ENCODE measurements at regions not wholly inside any gene's neighbourhood (a gene's known extent, or its start where the extent isn't known, plus 50 kb on each side); places are given as distances from the start of the nearest gene placed in this dataset.

DNA sequence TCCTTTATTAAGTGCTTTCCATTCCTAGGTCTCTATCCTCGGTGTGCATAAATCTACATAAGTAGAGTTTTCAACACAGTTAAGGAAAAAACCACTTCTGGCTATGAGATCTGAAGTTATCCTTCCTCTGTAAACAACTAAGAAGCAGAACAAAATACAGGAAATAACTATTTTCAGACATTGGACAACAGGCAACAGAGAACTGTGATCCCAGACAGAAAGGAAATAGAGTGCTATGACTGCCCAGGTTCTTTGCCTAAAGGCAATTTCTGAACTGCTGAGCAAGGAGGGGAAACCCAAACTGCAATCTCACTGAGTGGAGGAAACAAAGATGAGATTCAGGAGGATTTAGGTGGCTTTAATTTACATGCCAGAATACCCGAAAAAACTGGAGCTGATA, 285.4 kb downstream of the SNX13 start:
- Mint-ChIP-seq H3K4me1 (no peaks in the 10 kb centered on the region), H3K27me3 (no peaks in the 10 kb centered on the region), H3K4me3 (no peak overlapping the region), H3K36me3 (no peaks in the 10 kb centered on the region), H3K27ac (no peak overlapping the region), H3K9me3 (no peaks in the 10 kb centered on the region)

DNA sequence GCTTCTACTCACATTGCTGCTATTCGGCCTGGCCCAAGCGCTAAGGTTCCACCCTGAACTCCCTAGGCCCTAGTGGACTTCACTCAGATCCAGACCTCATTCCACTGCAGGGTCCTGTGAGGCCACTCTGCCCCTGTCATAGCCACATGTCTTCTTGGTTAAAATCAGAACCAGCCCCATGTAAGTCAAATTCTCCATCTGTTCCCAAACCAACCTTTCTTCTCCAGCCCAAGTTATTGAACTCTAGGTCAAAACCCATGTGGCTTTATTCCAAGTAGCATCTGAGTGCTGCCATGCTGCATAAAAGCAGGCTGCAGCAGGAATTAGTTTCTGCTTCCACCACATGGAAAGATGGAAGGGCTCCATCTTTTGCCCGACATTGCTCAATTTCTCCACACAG, 281.2 kb downstream of the SNX13 start:
- no peaks in the 10 kb centered on the region for H3K9me3 Mint-ChIP-seq
- no peaks in the 10 kb centered on the region for H3K4me1 Mint-ChIP-seq
- H3K36me3 Mint-ChIP-seq, result no peaks in the 10 kb centered on the region
- no peak overlapping the region for H3K27ac Mint-ChIP-seq
- no peak overlapping the region for H3K4me3 Mint-ChIP-seq
- no peaks in the 10 kb centered on the region for H3K27me3 Mint-ChIP-seq

DNA sequence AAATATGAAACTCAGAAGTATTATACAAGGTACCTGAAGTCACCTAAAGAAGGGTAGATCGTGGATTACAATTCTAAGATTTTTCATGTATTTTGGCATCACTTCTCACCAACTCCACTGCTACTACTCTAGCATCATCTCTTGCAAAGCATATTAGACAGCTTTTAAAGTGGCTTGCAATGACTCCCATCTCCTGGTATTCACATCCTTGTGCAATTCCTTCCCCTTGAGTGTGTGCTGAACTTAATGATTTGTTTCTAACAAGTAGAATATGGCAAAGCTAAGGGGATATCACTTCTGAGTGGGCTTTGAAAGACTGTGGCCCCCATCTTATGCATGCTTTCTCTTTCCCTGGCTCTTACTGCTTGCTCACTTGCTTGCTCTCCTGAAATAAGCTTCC, 280.2 kb downstream of the SNX13 start:
- Mint-ChIP-seq H3K9me3 (no peaks in the 10 kb centered on the region), H3K4me3 (no peak overlapping the region), H3K27me3 (no peaks in the 10 kb centered on the region), H3K4me1 (no peaks in the 10 kb centered on the region), H3K27ac (no peak overlapping the region), H3K36me3 (no peaks in the 10 kb centered on the region)

DNA sequence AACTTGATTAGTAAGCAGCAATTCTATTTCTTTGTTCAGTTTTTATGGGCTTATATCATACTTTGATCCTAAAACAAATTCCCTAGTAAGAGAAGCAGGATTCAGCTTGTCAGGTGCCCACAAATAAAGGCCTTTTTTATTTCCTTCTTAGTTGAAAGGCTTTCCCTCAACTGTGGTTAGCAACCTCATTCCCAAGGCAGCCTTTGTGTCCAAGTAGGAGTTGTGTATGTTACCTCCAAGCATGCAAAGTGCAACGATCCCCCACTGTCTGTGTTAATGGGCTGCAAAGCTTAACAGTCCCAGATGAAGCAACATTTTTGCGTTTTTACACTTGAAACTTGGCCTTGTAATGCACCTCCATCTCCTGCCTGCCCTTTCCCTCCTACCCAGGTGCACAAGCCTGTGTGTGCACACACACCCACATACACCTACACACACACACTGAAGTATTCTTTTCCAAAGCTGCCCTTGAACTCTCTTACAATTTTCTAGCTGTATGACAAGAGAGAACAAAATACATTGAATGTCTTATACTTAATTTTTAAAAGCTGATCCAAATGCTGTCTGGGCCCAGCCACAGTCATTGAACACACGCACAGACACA, 278.2 kb downstream of the SNX13 start:
- H3K4me1 Mint-ChIP-seq, result no peaks in the 10 kb centered on the region
- no peak overlapping the region for H3K27ac Mint-ChIP-seq
- no peaks in the 10 kb centered on the region for H3K9me3 Mint-ChIP-seq

DNA sequence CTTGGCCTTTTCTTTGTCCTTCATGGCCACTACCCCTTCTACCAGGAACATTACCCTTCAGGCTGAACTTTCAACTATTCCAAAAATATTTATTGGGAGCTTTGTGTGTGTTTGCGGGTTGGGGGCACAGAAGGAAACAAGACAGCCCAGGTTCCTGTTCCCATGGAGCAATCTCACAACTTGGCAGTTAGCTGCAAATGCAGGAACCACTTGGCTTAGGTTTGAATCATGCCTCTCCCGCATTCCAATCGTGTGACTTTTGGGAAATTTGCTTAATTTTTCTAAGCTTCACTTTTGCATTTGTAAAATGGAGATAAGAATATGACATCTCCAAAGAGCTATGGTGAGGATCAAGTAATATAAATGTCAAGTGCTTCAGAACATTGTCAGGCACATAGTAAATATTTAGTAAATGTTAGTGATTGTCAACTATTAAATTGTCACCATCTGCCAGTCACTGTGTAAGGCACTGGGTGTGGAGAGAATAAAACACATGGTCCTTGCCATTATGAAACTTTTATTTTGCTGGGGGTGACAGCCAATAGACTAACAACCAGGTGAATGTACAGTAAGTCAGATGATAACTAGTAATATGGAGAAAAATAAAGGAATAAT, 277.1 kb downstream of the SNX13 start:
- H3K27me3 Mint-ChIP-seq, result no peaks in the 10 kb centered on the region
- H3K36me3 Mint-ChIP-seq, result no peaks in the 10 kb centered on the region
- H3K4me3 Mint-ChIP-seq, result no peak overlapping the region
- no peaks in the 10 kb centered on the region for H3K9me3 Mint-ChIP-seq
- peak overlapping the region in 1 of 3 donors; percentile 38 for H3K27ac Mint-ChIP-seq
- H3K4me1 Mint-ChIP-seq, result no peaks in the 10 kb centered on the region

More for the DNA sequence above, 278.2 kb downstream of the SNX13 start:
- H3K36me3 Mint-ChIP-seq, result no peaks in the 10 kb centered on the region
- no peak overlapping the region for H3K4me3 Mint-ChIP-seq
- no peaks in the 10 kb centered on the region for H3K27me3 Mint-ChIP-seq

GRCh38 chr7:17665029-17665428, 275.3 kb downstream of the SNX13 start:
- H3K27ac Mint-ChIP-seq, result no peak overlapping the region
- H3K9me3 Mint-ChIP-seq, result no peaks in the 10 kb centered on the region
- H3K27me3 Mint-ChIP-seq, result no peaks in the 10 kb centered on the region
- H3K4me1 Mint-ChIP-seq, result no peaks in the 10 kb centered on the region
- H3K4me3 Mint-ChIP-seq, result no peak overlapping the region
- H3K36me3 Mint-ChIP-seq, result no peaks in the 10 kb centered on the region

- H3K27ac Mint-ChIP-seq, result no peak overlapping the region
- no peaks in the 10 kb centered on the region for H3K36me3 Mint-ChIP-seq
- no peaks in the 10 kb centered on the region for H3K27me3 Mint-ChIP-seq
- H3K4me1 Mint-ChIP-seq, result no peaks in the 10 kb centered on the region
- no peak overlapping the region for H3K4me3 Mint-ChIP-seq
- no peaks in the 10 kb centered on the region for H3K9me3 Mint-ChIP-seq
Observed at GRCh38 chr7:17668122-17668521, 272.2 kb downstream of the SNX13 start.

DNA sequence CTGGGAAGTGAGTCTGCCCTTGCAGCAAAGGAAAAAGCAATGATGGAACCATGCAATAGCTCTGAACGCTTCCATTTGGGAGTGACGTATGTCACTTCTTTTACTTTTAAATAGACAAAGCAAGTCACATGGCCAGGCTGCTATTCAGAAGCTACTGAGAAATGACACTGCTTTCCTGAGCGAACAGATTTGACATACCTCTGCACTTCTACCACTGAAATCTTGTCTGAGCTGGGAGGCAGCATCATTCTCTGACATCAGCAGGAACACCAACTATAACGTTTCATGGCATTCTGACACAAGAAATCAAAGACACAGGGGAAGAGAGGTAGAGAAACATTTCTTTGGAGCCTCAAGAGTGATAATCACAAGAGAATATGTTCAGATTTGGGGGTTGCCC, 271.1 kb downstream of the SNX13 start:
- no peaks in the 10 kb centered on the region for H3K4me1 Mint-ChIP-seq

GRCh38 chr7:17671956-17672355, 268.3 kb downstream of the SNX13 start:
- Mint-ChIP-seq H3K27ac (no peak overlapping the region), H3K4me1 (no peaks in the 10 kb centered on the region), H3K9me3 (no peaks in the 10 kb centered on the region), H3K27me3 (no peaks in the 10 kb centered on the region), H3K4me3 (no peak overlapping the region), H3K36me3 (no peaks in the 10 kb centered on the region)

More for the DNA sequence above, 271.1 kb downstream of the SNX13 start:
- no peaks in the 10 kb centered on the region for H3K36me3 Mint-ChIP-seq
- no peaks in the 10 kb centered on the region for H3K27me3 Mint-ChIP-seq
- H3K4me3 Mint-ChIP-seq, result no peak overlapping the region
- H3K27ac Mint-ChIP-seq, result no peak overlapping the region
- no peaks in the 10 kb centered on the region for H3K9me3 Mint-ChIP-seq

- Mint-ChIP-seq H3K27ac (no peak overlapping the region), H3K27me3 (no peaks in the 10 kb centered on the region), H3K4me3 (no peak overlapping the region), H3K4me1 (no peaks in the 10 kb centered on the region), H3K9me3 (no peaks in the 10 kb centered on the region), H3K36me3 (no peaks in the 10 kb centered on the region)
Observed at GRCh38 chr7:17672783-17673182, 267.5 kb downstream of the SNX13 start.

DNA sequence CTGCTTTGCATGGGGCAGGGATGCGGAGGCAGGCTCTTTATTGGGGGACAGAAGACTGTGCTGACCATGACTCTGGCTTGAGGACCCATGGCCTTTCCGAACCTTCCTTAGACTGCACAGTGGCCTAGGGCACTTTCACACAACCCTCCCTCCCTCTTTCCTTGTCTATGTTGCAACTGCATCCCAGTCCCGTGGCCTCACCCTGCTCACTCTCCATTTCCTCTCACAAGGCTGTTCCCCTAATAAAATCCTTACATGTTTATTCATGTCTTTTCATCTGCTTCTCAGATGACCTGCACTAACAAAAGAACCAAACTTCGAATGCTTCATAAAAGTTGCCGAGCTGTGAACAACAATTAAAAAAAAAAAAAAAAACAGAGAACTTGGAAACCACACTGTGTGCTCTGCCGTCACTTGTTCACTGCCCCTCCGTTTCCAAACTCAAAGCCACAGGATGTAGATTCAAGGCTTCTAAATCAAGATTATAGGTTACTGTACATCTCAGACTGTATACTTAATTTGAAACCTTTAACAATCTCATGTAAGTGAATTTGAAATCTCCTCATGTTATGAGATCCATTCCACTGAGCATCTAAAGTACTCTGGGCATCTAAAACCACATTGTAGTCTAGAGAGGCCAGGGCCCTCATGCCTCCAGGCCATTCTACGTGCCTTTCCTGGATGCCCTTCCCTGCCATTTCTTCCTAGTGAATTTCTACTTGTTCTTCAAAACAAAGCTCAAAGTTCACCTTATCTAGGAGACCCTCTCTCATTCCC, 265.9 kb downstream of the SNX13 start:
- Mint-ChIP-seq H3K27ac (no peak overlapping the region), H3K36me3 (no peaks in the 10 kb centered on the region), H3K4me1 (no peaks in the 10 kb centered on the region), H3K9me3 (no peaks in the 10 kb centered on the region), H3K27me3 (no peaks in the 10 kb centered on the region), H3K4me3 (no peak overlapping the region)

DNA sequence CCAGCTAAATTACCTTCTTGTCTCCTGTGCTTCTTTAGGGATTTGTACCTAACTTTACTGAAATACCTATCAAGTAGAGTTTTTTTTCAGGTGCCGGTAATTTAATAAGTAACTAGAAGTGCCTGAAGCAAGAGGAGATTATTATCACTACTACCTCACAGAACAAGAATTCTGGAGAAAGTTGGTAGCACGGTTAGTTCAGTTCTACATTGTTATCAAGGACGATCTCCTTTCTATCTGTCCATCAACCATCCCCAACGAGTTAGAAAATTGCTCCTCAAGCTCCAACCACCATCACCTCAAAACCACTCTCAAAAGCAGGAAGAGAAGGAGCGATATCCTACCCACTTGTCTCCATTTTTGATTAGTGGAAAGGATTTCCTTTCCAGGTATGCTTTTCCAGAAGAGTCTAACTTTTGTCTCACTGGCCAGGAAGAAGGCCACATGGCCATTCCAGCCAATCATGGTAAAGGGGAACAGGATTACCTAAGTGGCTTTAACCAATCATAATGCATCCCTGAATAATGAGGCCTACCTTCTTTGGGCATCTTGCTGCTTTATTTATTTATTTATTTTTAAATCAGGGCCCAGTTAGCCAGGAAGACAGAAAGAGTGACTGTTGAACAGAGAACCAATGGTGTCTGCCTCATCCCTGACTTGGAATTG, 265.2 kb downstream of the SNX13 start:
- Mint-ChIP-seq H3K4me3 (no peak overlapping the region), H3K4me1 (no peaks in the 10 kb centered on the region), H3K9me3 (no peaks in the 10 kb centered on the region), H3K27ac (no peak overlapping the region), H3K36me3 (no peaks in the 10 kb centered on the region), H3K27me3 (no peaks in the 10 kb centered on the region)

GRCh38 chr7:17677408-17677807, 262.9 kb downstream of the SNX13 start:
- no peaks in the 10 kb centered on the region for H3K27me3 Mint-ChIP-seq
- no peaks in the 10 kb centered on the region for H3K9me3 Mint-ChIP-seq
- H3K4me1 Mint-ChIP-seq, result no peaks in the 10 kb centered on the region
- no peak overlapping the region for H3K27ac Mint-ChIP-seq
- H3K36me3 Mint-ChIP-seq, result no peaks in the 10 kb centered on the region
- no peak overlapping the region for H3K4me3 Mint-ChIP-seq

DNA sequence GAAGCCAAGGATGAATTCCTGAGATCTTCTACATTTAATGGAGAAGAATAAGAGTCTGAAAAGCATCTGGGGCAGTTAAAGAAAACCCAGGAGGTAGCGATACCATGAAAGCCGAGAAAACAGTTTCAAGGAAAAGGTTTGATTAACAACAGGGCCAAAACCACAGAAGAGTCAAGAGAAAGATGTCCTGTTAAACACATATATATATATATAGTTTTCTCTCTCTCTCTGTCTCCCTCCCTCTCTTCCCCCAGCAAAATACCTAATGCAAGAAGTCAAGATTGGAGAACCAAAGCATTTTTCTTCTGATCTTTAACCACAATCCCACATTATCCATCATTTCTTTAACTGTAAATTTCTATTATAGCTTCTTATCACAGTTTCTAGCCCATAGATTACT, 261.4 kb downstream of the SNX13 start:
- peak overlapping the region in 1 of 4 donors; percentile 14 for H3K4me3 Mint-ChIP-seq
- H3K9me3 Mint-ChIP-seq, result no peaks in the 10 kb centered on the region
- H3K36me3 Mint-ChIP-seq, result no peaks in the 10 kb centered on the region
- no peak overlapping the region for H3K27ac Mint-ChIP-seq
- H3K4me1 Mint-ChIP-seq, result peaks cover 0 to 1% (median 0%) of the 10 kb centered on the region in 3 donors
- H3K27me3 Mint-ChIP-seq, result no peaks in the 10 kb centered on the region

- H3K9me3 Mint-ChIP-seq, result no peaks in the 10 kb centered on the region
- no peaks in the 10 kb centered on the region for H3K36me3 Mint-ChIP-seq
- H3K4me1 Mint-ChIP-seq, result peaks cover 0 to 3% (median 0%) of the 10 kb centered on the region in 3 donors
- no peak overlapping the region for H3K27ac Mint-ChIP-seq
- no peaks in the 10 kb centered on the region for H3K27me3 Mint-ChIP-seq
- no peak overlapping the region for H3K4me3 Mint-ChIP-seq
Observed at GRCh38 chr7:17679458-17679857, 260.8 kb downstream of the SNX13 start.

Measured in IgD-negative memory B cell (primary cell).